OCI-LY1 (cell line): ENCODE measurements at regions not wholly inside any gene's neighbourhood (a gene's known extent, or its start where the extent isn't known, plus 50 kb on each side); places are given as distances from the start of the nearest gene placed in this dataset.

Experiments used
- H2AFZ ChIP-seq: fragments of 200-600 bp; sonication (generic), shearing (Covaris generic); 2 replicates; pipeline ENCODE4 v1.6.0; 2014; ENCODE audit warnings: antibody characterized with exemption, mild to moderate bottlenecking, low read length
- H3F3A ChIP-seq: fragments of 200-600 bp; sonication (generic), shearing (Covaris generic); 2 replicates; pipeline ENCODE4 v1.6.0; 2014; ENCODE audit warnings: mild to moderate bottlenecking, antibody characterized with exemption, low read length, moderate library complexity; ENCODE audit not compliant: insufficient read depth
- H3K27ac ChIP-seq: fragments of 200-600 bp; sonication (generic); 2 replicates; pipeline ENCODE4 v1.5.1; 2014; ENCODE audit warnings: low read length, mixed run types, mild to moderate bottlenecking, low read depth; ENCODE audit not compliant: poor library complexity, severe bottlenecking
- H3K27me3 ChIP-seq: fragments of 200-600 bp; sonication (generic); 2 replicates; pipeline ENCODE4 v1.6.0; 2014; ENCODE audit warnings: antibody characterized with exemption, mild to moderate bottlenecking, low read length, moderate library complexity; ENCODE audit not compliant: insufficient read depth
- H3K36me3 ChIP-seq: fragments of 200-600 bp; sonication (generic); 2 replicates; pipeline ENCODE4 v1.6.1; 2014; ENCODE audit warnings: mild to moderate bottlenecking, antibody characterized with exemption, low read length, moderate library complexity, mixed read lengths; ENCODE audit not compliant: insufficient read depth
- H3K4me1 ChIP-seq: fragments of 200-600 bp; sonication (generic); 2 replicates; pipeline ENCODE4 v1.5.1; 2014; ENCODE audit warnings: mild to moderate bottlenecking, low read length, moderate library complexity; ENCODE audit not compliant: insufficient read depth, severe bottlenecking
- H3K4me2 ChIP-seq: fragments of 200-600 bp; sonication (generic), shearing (Covaris generic); 2 replicates; pipeline ENCODE4 v1.6.1; 2014; ENCODE audit warnings: low read length
- H3K4me3 ChIP-seq: fragments of 200-600 bp; sonication (generic); 2 replicates; pipeline ENCODE4 v1.5.1; 2014; ENCODE audit warnings: low read length, low read depth, mild to moderate bottlenecking, mixed read lengths; ENCODE audit not compliant: poor library complexity, severe bottlenecking
- H3K79me2 ChIP-seq: fragments of 200-600 bp; shearing (Covaris generic); 2 replicates; pipeline ENCODE4 v1.6.1; 2016; ENCODE audit warnings: mixed run types, low read length, mixed read lengths; ENCODE audit not compliant: insufficient read depth
- H3K9ac ChIP-seq: fragments of 200-600 bp; sonication (generic), shearing (Covaris generic); 2 replicates; pipeline ENCODE4 v1.6.1; 2014; ENCODE audit warnings: mild to moderate bottlenecking, low read length, mixed read lengths
- H3K9me2 ChIP-seq: fragments of 200-600 bp; sonication (generic), shearing (Covaris generic); 2 replicates; pipeline ENCODE4 v1.6.1; 2014; ENCODE audit warnings: low read depth, mild to moderate bottlenecking, low read length, mixed read lengths
- H3K9me3 ChIP-seq: fragments of 200-600 bp; shearing (Covaris generic); 2 replicates; pipeline ENCODE4 v1.6.1; 2014; ENCODE audit warnings: low read length, mixed read lengths
- H4K20me1 ChIP-seq: fragments of 200-600 bp; sonication (generic), shearing (Covaris generic); 2 replicates; pipeline ENCODE4 v1.6.0; 2016; ENCODE audit warnings: mild to moderate bottlenecking, low read length; ENCODE audit not compliant: insufficient read depth
- CTCF ChIP-seq: fragments of 200-600 bp; sonication (generic), shearing (Covaris generic); IDR thresholded peaks from 2 replicates; pipeline ENCODE4 v1.5.1; 2017; ENCODE audit warnings: mild to moderate bottlenecking, antibody characterized with exemption, low read length, moderate library complexity, mixed read lengths
- EZH2 ChIP-seq: fragments of 200-600 bp; sonication (generic), shearing (Covaris generic); IDR thresholded peaks from 2 replicates; pipeline ENCODE4 v1.8.0; 2017; ENCODE audit warnings: borderline replicate concordance, mixed run types, mild to moderate bottlenecking, antibody characterized with exemption, low read length, moderate library complexity, mixed read lengths

DNA sequence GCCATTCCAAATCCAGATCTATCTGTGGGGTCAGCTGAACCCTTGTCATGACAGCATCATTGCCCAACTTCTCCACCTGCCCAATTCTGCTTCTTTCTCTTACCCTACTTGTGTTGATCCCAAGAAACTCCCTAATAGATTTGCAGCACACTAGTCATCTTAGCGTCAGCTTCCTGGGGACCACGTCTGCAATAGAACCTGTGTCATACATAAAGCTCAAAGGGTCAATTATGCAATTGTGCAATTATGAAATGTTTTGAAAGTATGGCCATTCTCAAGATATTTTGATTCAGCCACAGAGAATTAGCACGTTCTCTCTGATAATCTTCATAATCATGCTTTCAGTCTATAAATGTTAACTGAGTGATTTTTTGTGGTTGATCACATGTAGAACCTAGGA lies 87.4 kb upstream of the PAPPA start:
- H3K36me3 ChIP-seq = no peaks in the 10 kb centered on the region
- H3K4me1 ChIP-seq = no peaks in the 10 kb centered on the region
- no peaks in the 10 kb centered on the region for H3K9me3 ChIP-seq
- no peak overlapping the region for H2AFZ ChIP-seq
- no peak overlapping the region for H3K9ac ChIP-seq
- TF ChIP-seq EZH2 (no peak), CTCF (no peak)
- H4K20me1 ChIP-seq = no peaks in the 10 kb centered on the region
- H3K27ac ChIP-seq = no peak overlapping the region
- no peak overlapping the region for H3K4me3 ChIP-seq
- no peaks in the 10 kb centered on the region for H3K27me3 ChIP-seq
- no peaks in the 10 kb centered on the region for H3F3A ChIP-seq
- no peaks in the 10 kb centered on the region for H3K79me2 ChIP-seq
- no peak overlapping the region for H3K4me2 ChIP-seq
- H3K9me2 ChIP-seq = no peaks in the 10 kb centered on the region

GRCh38 chr9:116067566-116067965 lies 86.0 kb upstream of the PAPPA start:
- TF ChIP-seq EZH2 (no peak), CTCF (no peak)
- Histone ChIP-seq H3K9ac (no peak overlapping the region), H3K9me3 (no peaks in the 10 kb centered on the region), H3K36me3 (no peaks in the 10 kb centered on the region), H3K4me1 (no peaks in the 10 kb centered on the region), H4K20me1 (no peaks in the 10 kb centered on the region), H3K9me2 (no peaks in the 10 kb centered on the region), H2AFZ (no peak overlapping the region), H3K27ac (no peak overlapping the region), H3K4me2 (no peak overlapping the region), H3F3A (no peaks in the 10 kb centered on the region), H3K27me3 (no peaks in the 10 kb centered on the region), H3K4me3 (no peak overlapping the region), H3K79me2 (no peaks in the 10 kb centered on the region)

DNA sequence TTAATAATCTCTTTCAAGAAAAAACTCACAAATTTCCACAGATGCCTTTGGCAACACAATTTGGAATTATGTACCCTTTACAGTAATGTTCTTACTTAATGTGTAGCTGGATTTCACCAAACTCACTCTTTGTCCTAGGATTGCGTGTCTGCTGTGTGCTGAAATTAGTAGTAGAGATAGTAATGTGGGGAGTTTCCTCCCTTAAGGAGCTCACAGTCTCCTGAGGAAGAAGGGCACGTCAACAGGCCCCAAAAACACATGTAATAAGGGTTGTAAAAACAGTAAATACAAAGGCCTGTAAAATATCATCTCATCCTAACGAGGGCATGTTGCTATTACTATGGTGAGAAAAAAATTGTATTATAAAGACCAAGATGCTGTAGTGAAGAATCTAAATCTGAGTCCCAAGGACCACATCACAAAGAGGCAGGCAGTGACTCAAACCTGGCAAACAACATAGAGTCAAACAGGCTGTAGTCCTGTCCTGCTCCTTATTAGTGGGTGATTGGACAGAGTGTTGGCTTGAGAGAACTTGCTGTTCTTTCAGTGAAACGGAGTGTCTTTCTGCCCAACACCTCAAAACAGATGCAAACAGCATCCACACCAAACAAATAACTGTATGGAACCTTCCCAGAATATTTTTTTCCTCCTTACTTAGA lies 83.2 kb upstream of the PAPPA start:
- H3K27me3 ChIP-seq = no peaks in the 10 kb centered on the region
- no peaks in the 10 kb centered on the region for H3K9me3 ChIP-seq
- no peaks in the 10 kb centered on the region for H4K20me1 ChIP-seq
- H3K9me2 ChIP-seq = no peaks in the 10 kb centered on the region
- no peaks in the 10 kb centered on the region for H3K36me3 ChIP-seq
- no peaks in the 10 kb centered on the region for H3K79me2 ChIP-seq
- H3K4me1 ChIP-seq = no peaks in the 10 kb centered on the region
- H3K4me3 ChIP-seq = no peak overlapping the region
- H2AFZ ChIP-seq = no peak overlapping the region
- H3F3A ChIP-seq = no peaks in the 10 kb centered on the region
- no peak overlapping the region for H3K4me2 ChIP-seq
- TF ChIP-seq CTCF (no peak), EZH2 (no peak)
- no peak overlapping the region for H3K9ac ChIP-seq
- no peak overlapping the region for H3K27ac ChIP-seq
